ENCODE measurements at regions not wholly inside any gene's neighbourhood (a gene's known extent, or its start where the extent isn't known, plus 50 kb on each side); places are given as distances from the start of the nearest gene placed in this dataset.

- Histone ChIP-seq H2BK20ac (ENCODE audit: low read depth, low read length) (no peak overlapping the region), H2AK5ac (ENCODE audit: low read depth, low read length) (no peak overlapping the region), H4K8ac (ENCODE audit: low read depth in 2 of 2, low read length in 2 of 2) (no peak overlapping the region), H3K4me2 (ENCODE audit: low read depth, low read length) (no peak overlapping the region), H3K14ac (replicated peaks; ENCODE audit: low read depth, low read length) (no peak overlapping the region), H3K4me3 (ENCODE audit: insufficient read depth, low read depth, low read length) (no peak overlapping the region), H3K18ac (ENCODE audit: low read depth, low read length) (no peak overlapping the region), H2AFZ (replicated peaks; ENCODE audit: low read length, poor library complexity) (no peak overlapping the region), H3K27me3 (ENCODE audit: control insufficient read depth, insufficient read depth, low read length) (no peaks in the 10 kb centered on the region; the same call in 1 of the 2 replicates), H2AK9ac (replicated peaks; ENCODE audit: low read depth, low read length, poor library complexity) (no peak overlapping the region), H3K9ac (ENCODE audit: low read depth, low read length) (no peak overlapping the region), H3K4me1 (ENCODE audit: control insufficient read depth, insufficient read depth, low read length) (no peaks in the 10 kb centered on the region), H3K27ac (ENCODE audit: insufficient read depth, low read length) (no peak overlapping the region), H4K20me1 (ENCODE audit: insufficient read depth, low read length) (no peaks in the 10 kb centered on the region), H3K9me1 (ENCODE audit: insufficient read depth, low read length) (no peaks in the 10 kb centered on the region), H3K56ac (ENCODE audit: extremely low read depth, insufficient read depth, low read length) (no peak overlapping the region), H4K91ac (ENCODE audit: insufficient read depth, low read depth, low read length) (no peak overlapping the region), H3K36me3 (ENCODE audit: control insufficient read depth, insufficient read depth, low read length) (no peaks in the 10 kb centered on the region), H3K79me1 (ENCODE audit: low read depth in 1 of 2, low read length in 2 of 2) (no peaks in the 10 kb centered on the region), H3K9me3 (ENCODE audit: control insufficient read depth, insufficient read depth, low read length) (no peaks in the 10 kb centered on the region), H2BK5ac (ENCODE audit: low read depth, low read length, poor library complexity, severe bottlenecking) (no peak overlapping the region), H3K4ac (ENCODE audit: low read depth, low read length) (no peak overlapping the region), H4K5ac (ENCODE audit: low read depth, low read length) (no peak overlapping the region), H2BK15ac (ENCODE audit: low read depth, low read length) (no peak overlapping the region), H3K23ac (ENCODE audit: low read depth, low read length) (no peak overlapping the region), H2BK120ac (ENCODE audit: low read depth, low read length) (no peak overlapping the region)
- TF ChIP-seq NFE2L2 (IDR thresholded peaks at IDR 0.05; ENCODE audit: low read depth, low read length) (no peak), CTCF (conservative IDR thresholded peaks at IDR 0.05; ENCODE audit: low read depth, low read length) (no peak), MXI1 (IDR thresholded peaks at IDR 0.05; ENCODE audit: borderline replicate concordance, low read depth, low read length) (no peak), SMC3 (IDR thresholded peaks at IDR 0.05; ENCODE audit: low read depth, low read length) (no peak), RCOR1 (IDR thresholded peaks at IDR 0.05; ENCODE audit: insufficient replicate concordance, low read length) (no peak), CEBPB (IDR thresholded peaks at IDR 0.05; ENCODE audit: low read depth, low read length) (no peak), BHLHE40 (IDR thresholded peaks at IDR 0.05; ENCODE audit: low read depth, low read length) (no peak), MAFK (IDR thresholded peaks at IDR 0.05; ENCODE audit: low read depth, low read length) (no peak), ELK1 (IDR thresholded peaks at IDR 0.05; ENCODE audit: borderline replicate concordance, low read depth, low read length) (no peak), MAZ (IDR thresholded peaks at IDR 0.05; ENCODE audit: borderline replicate concordance, low read depth, low read length) (no peak), RAD21 (IDR thresholded peaks at IDR 0.05; ENCODE audit: low read length) (no peak), USF2 (IDR thresholded peaks at IDR 0.05; ENCODE audit: low read depth, low read length) (no peak), FOS (IDR thresholded peaks at IDR 0.05; ENCODE audit: low read depth, low read length) (no peak), RFX5 (IDR thresholded peaks at IDR 0.05; ENCODE audit: low read depth, low read length) (no peak), POLR2A (IDR thresholded peaks at IDR 0.05; ENCODE audit: low read depth, low read length) (no peak), CHD1 (IDR thresholded peaks at IDR 0.05; ENCODE audit: low read depth, low read length) (no peak)
- no TSS peak for BruUV-seq (replicated peaks)
- in situ Hi-C loops (cut with MboI; ENCODE audit: low sequenced_read_pairs) (loop anchor here (25.0 kb wide), 2 partner anchors 1372 to 1647 kb away; no protein-coding TSS in a partner anchor), dilution Hi-C loops (cut with HindIII; ENCODE audit: low sequenced_read_pairs, unreplicated experiment) (no loop called here), intact Hi-C loops (cut with micrococcal nuclease) (no loop called here)
- ChIA-PET POLR2A (ENCODE audit: unreplicated experiment) (no interaction called here), CTCF (no interaction called here)
- no peak for ATAC-seq (ENCODE audit: low read depth)
- no peak for DNase-seq
- WGBS, 2 experiments (ENCODE audit: extremely low coverage in 2 of 2, insufficient read length in 1 of 2): no CpG with 5 or more reads among the region's 3 CpGs
These were observed 412.8 kb upstream of the PSMD7 start for GRCh38 chr16:73883841-73884240.
